HG03460 (cell line): ENCODE measurements at regions not wholly inside any gene's neighbourhood (a gene's known extent, or its start where the extent isn't known, plus 50 kb on each side); places are given as distances from the start of the nearest gene placed in this dataset.

Experiments
- ATAC-seq: cut with Tn5 transposase; IDR thresholded peaks from one replicate; pipeline ENCODE4 v1.9.1; 2021; ENCODE audit not compliant: unreplicated experiment

- ATAC-seq: no peak
Observed at GRCh38 chr7:16026253-16027020, 340.0 kb upstream of the MEOX2 start.

DNA sequence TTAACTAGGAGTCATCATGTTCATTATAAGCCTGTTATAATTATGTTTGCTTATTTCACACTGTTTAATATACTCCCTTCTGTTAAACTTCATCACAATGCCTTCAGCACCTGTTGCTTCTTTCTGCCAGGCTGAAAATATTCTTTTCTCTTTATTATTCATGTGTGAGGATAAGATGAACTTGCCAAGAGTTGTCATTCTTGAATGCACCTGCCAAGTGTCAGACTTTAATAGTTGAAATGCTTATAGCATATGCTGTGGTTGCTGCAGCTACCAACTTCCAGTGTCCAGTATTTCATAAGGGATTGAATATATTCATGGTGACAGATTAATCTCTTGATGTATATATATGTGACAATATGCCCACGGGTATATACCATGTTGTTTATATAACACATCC is 339.2 kb upstream of the MEOX2 start:
- ATAC-seq: no peak

DNA sequence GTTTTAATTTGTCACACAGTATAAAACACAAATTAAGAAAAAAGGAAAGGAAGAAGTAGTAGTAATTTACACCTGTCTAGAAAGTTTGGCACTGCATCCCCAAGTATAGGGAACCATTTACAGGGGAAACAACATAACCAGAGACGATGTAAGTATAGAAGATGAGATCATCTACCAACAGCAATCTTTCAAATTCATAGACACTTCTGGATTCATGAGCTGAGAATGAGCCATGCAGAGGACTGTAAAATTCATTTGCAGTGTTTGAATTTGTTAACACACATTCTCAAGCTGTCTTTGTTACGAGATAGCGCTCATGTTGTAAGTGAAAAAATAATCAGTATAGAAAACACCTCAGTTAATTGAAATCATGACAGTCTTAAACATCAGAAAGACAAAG is 337.0 kb upstream of the MEOX2 start:
- no peak for ATAC-seq

GRCh38 chr7:16023046-16023445 is 336.6 kb upstream of the MEOX2 start:
- no peak for ATAC-seq

GRCh38 chr7:16021851-16022250 is 335.4 kb upstream of the MEOX2 start:
- no peak for ATAC-seq

DNA sequence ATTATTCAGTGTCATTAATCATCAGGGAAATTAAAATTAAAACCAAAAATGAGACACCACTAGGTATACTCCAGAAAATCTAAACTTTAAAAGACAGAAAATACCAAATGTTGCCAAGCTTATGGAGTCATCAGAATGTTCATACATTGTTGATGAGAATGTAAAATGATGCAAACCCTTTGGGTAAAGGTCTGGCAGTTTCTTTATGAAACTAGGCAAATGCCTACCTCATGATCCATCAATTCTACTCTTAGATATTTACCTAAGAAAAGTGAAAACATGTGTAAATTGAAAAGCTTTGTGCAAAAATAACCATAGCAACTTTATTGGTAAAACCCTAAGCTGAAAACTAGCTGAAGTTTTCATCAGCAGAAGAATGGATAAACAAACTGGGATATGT is 329.5 kb upstream of the MEOX2 start:
- no peak for ATAC-seq

- ATAC-seq: no peak
Observed at GRCh38 chr7:16014031-16014430, 327.5 kb upstream of the MEOX2 start.

- no peak for ATAC-seq
Observed at GRCh38 chr7:16007911-16008310, 321.4 kb upstream of the MEOX2 start.

DNA sequence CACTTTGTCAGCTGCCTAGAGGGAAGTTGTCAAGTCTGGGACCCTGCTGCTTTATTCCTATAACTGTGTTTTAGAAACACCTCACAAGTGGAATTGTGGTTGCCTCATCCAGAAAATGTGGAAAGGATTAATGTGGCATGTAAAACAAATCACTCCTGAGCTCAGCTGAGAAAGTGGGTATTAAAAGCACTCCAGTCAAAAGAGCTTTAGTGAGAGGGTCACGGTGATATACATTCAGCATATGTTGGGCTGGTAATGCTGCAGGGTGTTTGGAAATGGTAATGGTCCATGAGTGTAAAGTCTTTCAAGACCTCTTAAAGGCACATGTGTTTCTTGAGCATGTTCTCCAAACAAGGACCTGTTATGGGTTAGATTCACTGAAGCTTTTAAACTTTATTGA is 318.2 kb upstream of the MEOX2 start:
- no peak for ATAC-seq

DNA sequence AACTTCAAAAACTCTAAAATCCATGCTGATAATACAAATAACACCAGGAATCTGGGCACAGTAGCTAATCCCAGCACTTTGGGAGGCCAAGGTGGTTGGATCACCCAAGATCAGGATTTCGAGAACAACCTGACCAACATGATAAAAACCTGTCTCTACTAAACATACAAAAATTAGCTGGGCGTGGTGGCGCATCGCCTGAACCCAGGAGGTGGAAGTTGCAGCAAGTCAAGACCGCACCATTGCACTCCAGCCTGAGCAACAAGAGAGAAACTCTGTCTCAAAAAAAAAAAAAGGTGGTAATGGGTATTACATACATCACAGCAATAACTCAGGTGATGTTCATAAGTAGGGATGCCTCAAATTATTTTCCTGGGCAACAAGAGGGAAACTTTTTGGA is 315.0 kb upstream of the MEOX2 start:
- ATAC-seq: no peak

DNA sequence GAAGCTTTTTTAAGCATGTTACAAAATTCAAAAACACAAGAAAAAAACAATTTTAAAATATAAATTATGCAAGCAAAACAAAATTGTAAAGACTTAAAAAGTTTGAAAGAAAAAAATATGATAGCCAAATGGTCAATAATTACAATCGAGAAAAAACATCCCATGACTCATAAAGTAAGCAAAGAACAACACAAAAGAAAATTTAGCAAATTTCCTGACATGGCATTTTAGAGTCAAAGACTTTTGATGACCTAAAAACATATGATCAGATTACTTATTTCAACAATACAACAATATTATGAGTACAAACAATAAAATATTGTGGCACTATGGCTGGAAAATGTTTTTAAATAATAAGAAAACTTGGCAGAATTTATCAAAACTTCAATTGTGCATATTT is 312.1 kb upstream of the MEOX2 start:
- no peak for ATAC-seq

DNA sequence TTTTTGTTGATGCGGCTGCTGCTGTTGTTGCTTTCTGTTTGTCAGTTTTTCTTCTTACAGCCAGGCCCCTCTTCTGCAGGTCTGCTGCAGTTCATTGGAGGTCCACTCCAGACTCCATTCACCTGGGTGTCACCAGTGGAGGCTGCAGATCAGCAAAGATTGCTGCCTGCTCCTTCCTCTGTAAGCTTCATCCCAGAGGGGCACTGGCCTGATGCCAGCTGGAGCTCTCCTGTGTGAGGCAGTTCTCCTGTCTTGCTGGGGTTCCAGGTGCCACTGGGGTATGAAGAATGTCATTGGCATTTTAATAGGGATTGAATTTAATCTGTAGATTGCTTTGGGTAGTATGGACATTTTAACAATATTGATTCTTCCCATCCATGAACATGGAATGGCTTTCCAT is 308.5 kb upstream of the MEOX2 start:
- no peak for ATAC-seq

GRCh38 chr7:15989194-15989593 is 302.7 kb upstream of the MEOX2 start:
- no peak for ATAC-seq

GRCh38 chr7:15985587-15986384 is 299.3 kb upstream of the MEOX2 start:
- ATAC-seq: no peak

- no peak for ATAC-seq
Observed at GRCh38 chr7:15977663-15978062, 291.2 kb upstream of the MEOX2 start.

DNA sequence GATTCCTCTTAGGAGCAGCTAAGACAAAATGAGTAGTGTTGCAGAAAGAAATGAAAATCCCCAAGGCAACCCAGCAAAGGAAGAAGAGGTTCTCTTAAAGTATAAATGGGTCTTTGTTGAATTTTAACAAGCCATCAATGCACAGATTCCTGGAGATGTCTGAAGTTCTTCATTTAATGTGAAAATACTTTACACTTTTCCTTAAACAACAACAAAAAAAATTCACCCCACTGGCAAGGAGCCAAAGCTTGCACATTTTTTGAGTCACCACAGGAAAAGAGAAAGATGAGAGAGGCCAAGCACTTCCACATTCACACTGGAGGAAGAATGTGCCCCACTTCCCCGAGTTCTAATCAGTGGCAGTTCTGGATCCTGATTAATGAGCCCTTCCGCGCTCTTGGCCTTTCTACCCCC is 286.4 kb upstream of the MEOX2 start:
- ATAC-seq: no peak

DNA sequence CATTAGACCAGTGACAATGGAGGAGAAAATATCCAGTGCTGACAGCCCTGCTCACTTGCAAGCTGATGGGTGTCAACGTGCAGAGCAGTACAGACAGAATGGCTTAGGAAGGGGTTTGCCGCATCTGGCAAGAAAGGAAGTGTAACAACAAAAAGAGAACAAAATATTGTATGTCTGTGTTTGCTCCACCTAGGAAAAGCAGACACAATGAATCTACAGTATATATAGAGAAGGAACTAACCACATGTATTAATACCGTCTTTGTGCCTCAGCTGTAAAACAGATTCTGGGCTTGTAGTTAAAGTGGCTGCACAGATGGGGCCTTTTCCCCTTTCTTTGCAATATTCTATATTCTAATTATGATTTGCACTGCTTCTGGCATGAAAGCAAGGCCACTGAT is 281.1 kb upstream of the MEOX2 start:
- ATAC-seq: no peak

DNA sequence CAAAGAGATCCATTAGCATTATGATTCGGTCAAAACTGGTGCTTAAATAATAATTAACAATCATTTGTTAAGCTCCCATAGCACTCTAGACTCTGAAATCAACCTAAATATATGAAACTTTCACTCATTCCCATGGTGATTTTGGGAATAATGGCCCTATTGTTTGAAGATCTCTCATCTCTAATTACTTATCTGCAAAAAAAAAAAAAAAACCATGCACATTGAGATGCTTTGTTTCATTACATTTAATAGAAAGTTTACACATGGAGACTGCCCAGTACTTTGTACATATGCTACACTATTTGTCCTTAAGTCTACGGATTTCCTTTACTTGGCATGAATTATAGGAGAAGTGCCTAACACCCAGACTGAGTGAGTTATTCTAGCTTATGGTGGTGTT is 280.6 kb upstream of the MEOX2 start:
- ATAC-seq: no peak

DNA sequence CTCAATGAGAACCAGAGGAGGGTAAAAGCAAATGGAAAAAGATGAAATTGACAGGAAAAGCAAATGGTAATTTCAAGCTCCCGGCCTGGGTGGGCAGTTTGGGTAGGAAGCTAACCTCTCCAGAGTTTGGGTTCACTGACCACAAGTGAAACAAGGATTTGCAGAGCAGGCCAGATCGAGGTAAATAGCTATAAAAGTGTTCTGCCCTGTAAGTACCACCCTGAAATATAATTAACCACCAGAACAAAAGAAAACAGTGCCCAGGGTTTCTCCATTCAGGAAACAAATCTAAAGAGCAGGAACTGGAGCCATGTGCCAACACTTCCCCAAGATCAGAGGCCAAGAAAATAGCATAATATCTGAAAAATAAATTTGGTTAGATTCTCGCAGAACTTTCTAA is 276.7 kb upstream of the MEOX2 start:
- no peak for ATAC-seq

GRCh38 chr7:15954671-15955354 is 268.3 kb upstream of the MEOX2 start:
- ATAC-seq: no peak

GRCh38 chr7:15950299-15950698 is 263.8 kb upstream of the MEOX2 start:
- ATAC-seq: no peak

DNA sequence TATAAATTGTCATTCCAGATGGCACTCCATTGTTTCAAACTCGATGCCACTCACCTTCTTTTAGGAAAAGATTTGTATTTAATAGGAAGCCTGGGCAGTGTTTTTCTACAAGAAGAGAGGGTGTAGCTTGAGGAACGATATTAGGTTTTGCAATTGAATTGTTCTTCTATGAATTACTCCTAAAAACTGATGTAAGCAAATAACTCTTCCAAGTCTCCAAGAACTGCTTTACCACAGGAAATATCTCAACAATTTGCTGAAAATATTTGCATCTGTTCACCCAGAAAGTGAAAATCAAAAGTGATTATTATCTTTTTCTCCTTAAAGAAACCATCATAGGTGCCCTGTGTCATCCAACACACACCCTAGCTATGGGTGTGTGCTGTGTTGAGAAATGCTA is 261.3 kb upstream of the MEOX2 start:
- ATAC-seq: no peak
